Esophagus muscularis mucosa (tissue), 4 donors: ENCODE measurements at regions not wholly inside any gene's neighbourhood (a gene's known extent, or its start where the extent isn't known, plus 50 kb on each side); places are given as distances from the start of the nearest gene placed in this dataset.

Experiments
- DNase-seq: peaks from one replicate; pipeline ENCODE4 v3.0.0-alpha.2; 2017; ENCODE audit errors: extremely low spot score
- H3K27ac ChIP-seq, 4 donors: fragments of 200-600 bp; sonication (generic); replicated peaks in 1 of 4; 1 replicate in 3 of 4; 2 replicates in 1 of 4; pipeline ENCODE4 v1.5.1; 2016 to 2019; ENCODE audit warnings: mild to moderate bottlenecking in 1 of 4
- H3K27me3 ChIP-seq, 4 donors: fragments of 200-600 bp; sonication (generic); one replicate each; pipeline versions ENCODE4 v1.5.1 to v1.6.0; 2016 to 2019
- H3K36me3 ChIP-seq, 4 donors: fragments of 200-600 bp; sonication (generic); one replicate each; pipeline ENCODE4 v1.5.1; 2016 to 2019
- H3K4me1 ChIP-seq, 4 donors: fragments of 200-600 bp; sonication (generic); one replicate each; pipeline ENCODE4 v1.5.1; 2016 to 2019
- H3K4me3 ChIP-seq, 4 donors: fragments of 200-600 bp; sonication (generic); 1 replicate in 2 of 4; 2 replicates in 2 of 4; pipeline ENCODE4 v1.5.1; 2016 to 2019; ENCODE audit warnings: mild to moderate bottlenecking in 4 of 4, moderate library complexity in 1 of 4
- H3K9me3 ChIP-seq, 4 donors: fragments of 200-600 bp; sonication (generic); 1 replicate in 3 of 4; 2 replicates in 1 of 4; pipeline ENCODE4 v1.5.1; 2016 to 2019
- CTCF ChIP-seq, 3 experiments: fragments of 200-600 bp in 2 of 3; fragments of 450-650 bp in 1 of 3; sonication (generic) in 2 of 3; IDR thresholded peaks; one replicate each; pipeline ENCODE4 v1.5.1; 2017 to 2019; ENCODE audit warnings: antibody characterized with exemption in 3 of 3, mild to moderate bottlenecking in 2 of 3, moderate library complexity in 1 of 3
- EP300 ChIP-seq: sonication (generic); formaldehyde crosslinking; IDR thresholded peaks from one replicate; pipeline ENCODE4 v1.6.1; 2017; ENCODE audit warnings: antibody characterized with exemption
- POLR2A ChIP-seq: fragments of 450-650 bp; IDR thresholded peaks from one replicate; pipeline ENCODE4 v1.6.1; 2017; ENCODE audit warnings: antibody characterized with exemption, moderate library complexity, mild to moderate bottlenecking, low read depth
- POLR2AphosphoS5 ChIP-seq, 2 donors: sonication (generic); formaldehyde crosslinking; IDR thresholded peaks; one replicate each; pipeline ENCODE4 v1.6.1; 2017; ENCODE audit warnings: antibody characterized with exemption in 2 of 2
- WGBS: methylation state at CpG from one replicate; pipeline ENCODE4 v1.1.5; 2018; 5-methylcytosine and 5-hydroxymethylcytosine counted together
- intact Hi-C: fragments of 100-400 bp; cut with DNase I; formaldehyde crosslinking; loops from one replicate; pipeline ENCODE4 v1.15.1; 2023

GRCh38 chr16:26386096-26386495 lies 680.6 kb upstream of the C16orf82 start:
- WGBS = 51% methylated on average over 3 of the region's 3 CpGs
- TF ChIP-seq EP300 = no peak
- TF ChIP-seq POLR2A = no peak
- no peak for TF ChIP-seq POLR2AphosphoS5 (IDR thresholded peaks at IDR 0.05)
- intact Hi-C loops = no loop called here
- no peaks in the 10 kb centered on the region for H3K27me3 ChIP-seq
- no peaks in the 10 kb centered on the region for H3K4me1 ChIP-seq
- H3K4me3 ChIP-seq = no peak overlapping the region
- H3K9me3 ChIP-seq = no peaks in the 10 kb centered on the region
- no peak for DNase-seq
- H3K27ac ChIP-seq = no peak overlapping the region
- H3K36me3 ChIP-seq = no peaks in the 10 kb centered on the region

- no peaks in the 10 kb centered on the region for H3K4me1 ChIP-seq
- no peak overlapping the region for H3K27ac ChIP-seq
- intact Hi-C loops = no loop called here
- DNase-seq = no peak
- TF ChIP-seq EP300 (no peak), POLR2A (no peak), POLR2AphosphoS5 (IDR thresholded peaks at IDR 0.05) (no peak), CTCF (IDR thresholded peaks at IDR 0.05) (no peak)
- H3K36me3 ChIP-seq = no peaks in the 10 kb centered on the region
- H3K27me3 ChIP-seq = no peaks in the 10 kb centered on the region
- no peak overlapping the region for H3K4me3 ChIP-seq
- peaks cover 0 to 7% (median 0%) of the 10 kb centered on the region in 4 donors for H3K9me3 ChIP-seq
Measured at GRCh38 chr16:26391833-26392232, 674.9 kb upstream of the C16orf82 start.

- Histone ChIP-seq H3K27me3 (no peaks in the 10 kb centered on the region), H3K9me3 (peaks cover 0 to 7% (median 0%) of the 10 kb centered on the region in 4 donors), H3K4me3 (no peak overlapping the region), H3K4me1 (no peaks in the 10 kb centered on the region), H3K27ac (no peak overlapping the region), H3K36me3 (no peaks in the 10 kb centered on the region)
- WGBS = 71% methylated on average over 5 of the region's 5 CpGs
- TF ChIP-seq POLR2A (no peak), POLR2AphosphoS5 (IDR thresholded peaks at IDR 0.05) (no peak), EP300 (no peak), CTCF (IDR thresholded peaks at IDR 0.05) (no peak)
- intact Hi-C loops = no loop called here
- DNase-seq = no peak
Measured at GRCh38 chr16:26394409-26394808, 672.3 kb upstream of the C16orf82 start.

GRCh38 chr16:26395700-26396099 lies 671.0 kb upstream of the C16orf82 start:
- H3K4me1 ChIP-seq = no peaks in the 10 kb centered on the region
- WGBS = 87% methylated on average over 13 of the region's 13 CpGs
- H3K36me3 ChIP-seq = no peaks in the 10 kb centered on the region
- H3K9me3 ChIP-seq = peaks cover 0 to 7% (median 0%) of the 10 kb centered on the region in 4 donors
- no peak overlapping the region for H3K4me3 ChIP-seq
- intact Hi-C loops = no loop called here
- H3K27me3 ChIP-seq = no peaks in the 10 kb centered on the region
- TF ChIP-seq CTCF (IDR thresholded peaks at IDR 0.05) = no peak
- no peak for TF ChIP-seq EP300
- no peak for TF ChIP-seq POLR2A
- no peak for TF ChIP-seq POLR2AphosphoS5 (IDR thresholded peaks at IDR 0.05)
- no peak overlapping the region for H3K27ac ChIP-seq
- no peak for DNase-seq

- Histone ChIP-seq H3K4me3 (no peak overlapping the region), H3K9me3 (peaks cover 0 to 7% (median 0%) of the 10 kb centered on the region in 4 donors), H3K4me1 (no peaks in the 10 kb centered on the region), H3K27ac (no peak overlapping the region), H3K36me3 (no peaks in the 10 kb centered on the region), H3K27me3 (no peaks in the 10 kb centered on the region)
- no peak for DNase-seq
- intact Hi-C loops = no loop called here
- TF ChIP-seq POLR2AphosphoS5 (IDR thresholded peaks at IDR 0.05) = no peak
- no peak for TF ChIP-seq CTCF (IDR thresholded peaks at IDR 0.05)
- TF ChIP-seq EP300 = no peak
- TF ChIP-seq POLR2A = no peak
- WGBS = 59% methylated on average over 3 of the region's 3 CpGs
Measured at GRCh38 chr16:26396511-26397235, 670.1 kb upstream of the C16orf82 start.
